ENCODE measurements at regions not wholly inside any gene's neighbourhood (a gene's known extent, or its start where the extent isn't known, plus 50 kb on each side); places are given as distances from the start of the nearest gene placed in this dataset.
"Not testable (repeated sequence)": the region's sequence is repeated elsewhere in the genome, so short reads cannot be mapped to it uniquely, and the experiment has no call there.

DNA sequence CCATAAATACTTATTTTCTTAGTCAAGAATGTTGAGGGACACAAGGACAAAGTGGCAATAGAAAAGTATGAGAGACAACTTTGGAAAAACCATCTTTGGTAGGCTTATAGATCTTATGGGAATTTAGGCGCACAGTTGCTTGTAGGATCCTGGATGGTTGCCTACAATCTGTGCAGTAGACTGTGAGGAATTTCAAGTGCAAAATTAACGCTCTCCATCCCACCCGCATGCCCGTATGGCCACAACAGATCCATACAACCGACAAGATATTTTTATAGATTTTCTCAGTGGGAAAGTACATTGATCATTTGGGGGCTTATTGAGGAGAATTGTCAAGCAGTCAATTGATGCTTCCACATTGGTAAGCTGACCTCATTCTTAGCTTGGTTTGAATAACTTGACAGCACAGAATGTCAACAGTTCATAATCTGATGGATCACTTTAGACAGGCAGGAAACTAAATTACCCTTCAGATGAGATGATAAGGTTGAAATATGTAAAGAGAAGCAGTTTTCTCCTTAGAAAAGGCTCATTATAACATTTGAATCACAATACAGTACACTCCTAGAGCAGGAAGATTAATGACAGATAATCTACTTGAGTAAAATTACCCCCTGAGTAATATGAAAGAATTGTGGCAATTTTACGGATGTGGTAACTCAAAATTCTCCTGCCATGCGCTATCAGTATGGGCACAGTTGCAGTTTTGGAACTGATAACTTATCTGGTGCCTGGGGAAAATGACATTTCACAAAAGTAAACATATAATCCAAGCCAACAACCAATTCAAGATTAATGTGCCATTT is 479.7 kb downstream of the KIF20B start:
- no peak for DNase-seq (ENCODE audit: low spot score)

DNA sequence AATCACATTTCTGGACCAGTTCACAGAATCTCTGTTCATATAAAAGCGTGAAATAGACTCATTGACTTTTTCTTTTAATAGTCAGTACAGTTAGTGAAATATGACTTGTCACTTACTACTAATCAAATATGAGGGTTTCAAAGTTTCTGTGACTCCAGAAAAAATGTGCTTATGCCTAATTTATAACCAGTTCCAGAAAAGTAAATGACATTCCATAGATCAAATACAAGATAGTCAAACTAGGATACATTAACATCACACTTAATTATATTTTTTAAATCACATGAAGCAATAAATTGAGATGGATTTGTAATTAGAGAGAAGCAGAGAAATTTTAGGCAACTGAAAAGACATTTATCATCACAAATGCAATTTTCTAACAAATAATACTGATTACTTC is 491.4 kb downstream of the KIF20B start:
- no peak for DNase-seq (ENCODE audit: low spot score)

DNA sequence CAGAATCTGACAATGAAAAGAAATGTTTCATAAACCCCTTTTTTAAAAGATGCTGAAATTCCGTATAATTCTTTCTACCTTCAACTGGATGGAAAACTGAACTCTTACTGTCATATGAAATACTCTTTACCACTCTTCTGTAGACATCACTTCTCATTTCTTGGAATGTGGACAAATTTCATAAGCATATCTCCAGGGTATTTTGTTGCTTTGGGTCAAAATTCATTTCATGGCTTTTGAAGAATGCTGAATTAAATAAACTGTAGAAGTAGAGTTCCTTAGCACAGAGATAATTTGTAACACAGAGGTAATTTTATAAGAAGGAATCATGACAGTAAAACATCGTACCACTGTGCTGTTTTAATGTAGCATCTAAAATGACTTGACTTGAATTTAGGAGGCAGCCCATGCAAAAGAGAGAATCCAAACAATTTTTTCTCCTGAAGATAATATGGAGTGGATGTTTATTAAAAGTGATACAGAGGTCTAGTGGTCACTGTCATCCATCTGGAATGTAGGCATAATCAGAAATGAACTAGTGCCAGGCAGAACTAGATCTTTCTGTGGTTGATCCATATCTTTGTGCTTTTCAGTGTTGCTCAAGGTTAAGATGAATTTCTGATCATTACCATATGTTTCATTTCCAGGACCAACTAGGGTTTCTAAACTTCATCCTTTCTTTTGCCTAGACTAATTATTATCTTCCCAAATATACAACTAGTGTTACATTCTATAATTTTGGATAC is 492.0 kb downstream of the KIF20B start:
- no peak for DNase-seq (ENCODE audit: low spot score)

DNA sequence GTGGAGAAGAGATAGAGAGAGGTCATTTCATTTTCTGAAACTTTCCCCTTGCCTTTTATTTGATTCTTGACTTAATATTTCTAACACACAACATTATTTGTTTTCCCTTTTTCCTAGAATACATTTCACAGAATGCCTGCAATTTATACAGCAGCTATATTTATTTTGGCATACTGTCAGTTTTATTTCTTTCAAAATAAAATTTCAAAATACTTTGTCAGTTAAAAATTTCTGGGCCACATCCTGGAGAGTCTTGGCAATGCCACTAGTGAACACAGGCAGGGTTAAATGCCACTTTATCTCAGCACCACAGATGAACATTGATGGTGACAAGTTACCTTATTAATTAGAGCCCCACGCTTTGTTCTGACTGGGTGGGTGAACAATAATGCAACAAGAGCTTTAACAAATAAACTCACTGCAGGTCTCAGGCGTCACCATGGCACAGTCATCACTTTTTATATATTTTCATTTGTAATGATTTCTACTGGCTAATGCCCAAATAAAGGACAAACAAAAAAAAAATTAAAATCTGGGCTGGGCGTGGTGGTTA is 494.0 kb downstream of the KIF20B start:
- no peak for DNase-seq (ENCODE audit: low spot score)

DNA sequence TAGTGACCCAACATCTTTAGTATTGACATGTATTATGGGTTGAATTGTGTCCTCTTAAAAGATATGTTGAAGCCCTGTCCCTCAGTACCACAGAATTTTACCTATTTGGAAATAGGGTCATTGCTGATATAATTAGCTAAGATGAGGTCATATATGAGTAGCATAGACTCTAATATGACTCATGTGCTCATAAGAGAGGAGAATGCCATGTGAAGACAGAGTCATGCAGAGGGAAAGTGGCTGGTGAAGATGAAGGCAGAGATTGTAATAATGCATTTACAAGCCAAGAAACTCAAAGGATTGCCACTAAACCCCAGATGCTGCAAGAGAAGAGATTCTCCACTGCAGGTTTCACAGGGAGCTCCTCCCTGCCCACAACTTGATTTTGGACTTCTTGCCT is 496.4 kb downstream of the KIF20B start:
- no peak for DNase-seq (ENCODE audit: low spot score)

DNA sequence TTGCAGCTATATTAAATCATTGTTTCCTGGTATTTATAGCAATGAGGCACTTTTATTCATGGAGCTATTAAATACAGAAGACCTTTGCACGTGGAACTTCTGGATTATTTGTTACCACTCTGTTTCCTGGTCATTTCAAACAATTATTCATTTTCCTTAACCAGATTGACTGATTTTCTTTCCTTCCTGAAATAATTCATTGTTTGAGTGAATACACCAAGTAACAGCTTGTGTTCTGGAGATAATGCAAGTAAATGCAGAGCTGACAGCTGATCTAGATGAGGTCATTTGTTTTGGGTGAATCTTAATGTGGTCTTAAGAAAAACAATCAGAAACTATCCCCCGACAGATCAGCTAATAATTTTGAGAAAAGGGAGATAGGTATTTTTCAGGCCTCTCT is 497.7 kb downstream of the KIF20B start:
- DNase-seq (ENCODE audit: low spot score): no peak

DNA sequence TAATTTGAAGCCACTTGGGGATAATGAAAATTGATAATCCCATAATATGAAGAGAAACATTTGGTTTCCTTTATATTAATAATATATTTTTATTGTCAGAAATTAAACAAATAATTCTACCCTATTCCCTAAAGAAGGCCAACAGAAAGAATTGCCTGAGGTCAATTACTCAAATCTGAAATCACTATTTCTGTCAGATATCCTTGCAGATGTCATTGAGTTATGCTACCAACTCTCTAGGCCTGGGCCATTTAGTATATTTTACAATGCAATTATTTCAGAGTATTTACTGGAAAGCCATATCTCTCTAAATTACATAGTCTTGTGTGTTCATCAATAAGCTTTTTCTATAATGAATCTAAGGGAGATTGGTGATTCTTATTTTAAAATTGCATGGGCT is 498.1 kb downstream of the KIF20B start:
- DNase-seq (ENCODE audit: low spot score): no peak

DNA sequence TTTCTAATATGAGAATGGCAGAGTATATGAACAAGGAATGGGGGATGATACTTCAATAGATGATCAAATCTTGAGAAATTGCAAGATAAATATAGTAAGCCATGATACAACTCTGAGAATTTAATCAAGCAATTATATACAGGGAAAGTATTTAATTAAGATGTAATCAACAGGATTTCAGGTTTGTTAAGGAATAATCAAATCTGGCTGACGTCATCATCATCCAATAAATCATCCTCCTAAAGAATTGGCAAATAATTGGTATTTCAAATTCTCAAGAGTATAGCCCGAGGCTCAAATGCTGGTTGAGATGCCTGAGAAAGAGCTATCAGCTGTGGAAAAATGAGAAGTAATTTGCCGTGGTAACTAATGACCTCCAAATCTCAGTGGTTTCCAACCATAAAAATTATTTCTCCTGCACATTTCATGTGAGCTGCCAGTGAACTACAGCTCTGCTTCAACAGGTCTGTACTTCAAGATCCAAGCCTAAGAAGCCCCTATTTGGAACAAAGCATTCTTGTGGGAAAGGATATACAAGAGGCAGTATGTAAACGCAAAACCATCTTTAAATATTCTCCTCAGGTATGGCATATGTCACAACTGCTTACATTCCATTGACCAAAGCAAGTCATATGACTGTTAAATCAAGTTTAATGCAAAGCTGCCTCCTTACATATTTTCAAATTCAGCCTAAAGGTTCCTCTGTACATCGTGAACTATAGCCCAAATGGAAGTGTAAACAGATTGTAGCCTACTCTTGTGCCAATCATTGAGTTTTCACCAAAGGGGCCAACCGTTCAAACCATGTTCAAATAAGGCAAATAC is 503.0 kb downstream of the KIF20B start:
- no peak for DNase-seq (ENCODE audit: low spot score)

DNA sequence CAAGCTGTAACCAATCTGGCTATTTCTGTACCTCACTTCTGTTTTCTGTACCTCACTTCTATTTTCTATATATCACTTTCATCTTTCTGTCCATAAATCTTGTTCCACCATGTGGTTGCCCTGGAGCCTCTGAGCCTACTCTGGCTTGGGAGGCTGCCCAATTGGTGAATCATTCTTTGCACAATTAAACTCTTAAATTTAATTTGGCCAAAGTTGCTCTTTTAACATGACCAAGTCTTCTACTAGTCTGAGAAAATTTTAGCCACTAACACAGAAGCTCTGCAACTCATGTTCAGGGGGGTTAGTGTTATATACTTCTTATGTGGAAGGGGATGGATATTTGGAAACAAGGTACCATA is 503.5 kb downstream of the KIF20B start:
- DNase-seq (ENCODE audit: low spot score): no peak

DNA sequence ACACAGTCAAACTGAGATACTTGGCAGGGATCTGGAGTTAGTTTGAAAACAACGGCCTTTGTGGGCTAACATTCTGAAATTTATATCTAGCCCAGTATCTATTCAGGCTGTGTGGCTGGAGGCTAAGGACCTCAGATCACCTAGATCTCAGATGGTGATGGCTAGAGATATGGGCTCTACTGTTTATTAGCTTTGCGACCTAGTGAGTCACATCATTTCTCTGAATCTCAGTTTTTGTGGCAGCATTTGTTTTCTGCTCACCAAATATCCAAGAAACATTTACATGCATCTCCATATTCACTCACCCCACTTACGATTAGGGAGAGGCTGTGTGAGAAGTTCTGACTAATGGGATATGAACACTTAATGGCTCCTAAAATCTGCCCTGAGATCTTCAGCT is 503.9 kb downstream of the KIF20B start:
- no peak for DNase-seq (ENCODE audit: low spot score)

DNA sequence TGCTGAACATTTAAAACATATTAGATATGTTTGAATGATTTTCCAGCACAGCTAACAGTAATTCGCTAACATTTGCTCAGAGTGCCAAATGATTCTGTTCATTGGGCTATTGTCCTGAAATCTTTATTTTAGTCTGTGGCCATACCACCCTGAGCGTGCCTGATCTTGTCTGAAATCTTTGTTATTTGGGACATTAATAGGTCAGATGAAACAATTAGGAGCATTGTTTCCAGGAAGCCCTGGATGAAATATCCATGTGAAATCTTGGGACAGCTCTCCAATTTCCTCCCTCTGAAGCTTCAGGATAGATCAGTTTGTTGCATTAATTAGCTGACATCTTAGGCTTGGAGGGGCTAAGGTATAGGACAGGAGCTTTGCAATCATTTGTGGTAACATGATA is 512.0 kb downstream of the KIF20B start:
- DNase-seq (ENCODE audit: low spot score): no peak

DNA sequence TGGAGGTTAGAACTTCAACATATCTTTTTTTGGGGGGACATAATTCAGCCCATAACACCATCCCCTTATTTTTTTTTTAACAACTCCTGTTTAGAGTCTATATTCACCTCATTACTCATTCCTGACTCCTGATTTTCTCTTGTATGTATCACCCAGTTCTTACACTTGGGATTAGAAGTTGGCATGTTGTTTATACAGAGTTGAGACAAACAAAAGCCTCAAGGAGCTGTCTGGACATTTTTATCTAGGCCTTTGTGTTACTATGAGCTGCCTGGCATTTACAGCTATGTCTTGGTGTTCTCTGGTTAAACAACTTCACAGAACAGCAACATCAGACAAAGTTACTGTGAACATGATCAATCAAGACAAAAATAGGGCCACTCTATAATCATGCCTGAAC is 517.5 kb downstream of the KIF20B start:
- no peak for DNase-seq (ENCODE audit: low spot score)

DNA sequence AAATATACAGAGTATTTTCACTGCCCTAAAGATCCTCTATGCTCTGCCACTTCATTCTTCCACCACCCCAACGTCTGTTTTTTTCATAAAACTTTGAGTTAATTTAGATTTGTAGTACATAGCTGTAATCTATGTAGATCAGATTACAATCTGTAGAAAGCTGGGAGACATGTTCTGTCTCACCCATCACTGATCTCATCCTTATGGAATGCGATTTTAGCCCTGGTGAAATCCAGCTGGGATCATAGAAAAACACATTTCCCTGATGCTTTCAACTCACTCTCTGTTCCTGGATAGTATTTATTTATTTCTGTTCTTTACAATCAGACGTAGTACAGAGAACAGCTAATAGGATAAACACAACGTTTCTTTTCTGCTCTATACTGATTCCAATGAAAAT is 521.0 kb downstream of the KIF20B start:
- no peak for DNase-seq (ENCODE audit: low spot score)

DNA sequence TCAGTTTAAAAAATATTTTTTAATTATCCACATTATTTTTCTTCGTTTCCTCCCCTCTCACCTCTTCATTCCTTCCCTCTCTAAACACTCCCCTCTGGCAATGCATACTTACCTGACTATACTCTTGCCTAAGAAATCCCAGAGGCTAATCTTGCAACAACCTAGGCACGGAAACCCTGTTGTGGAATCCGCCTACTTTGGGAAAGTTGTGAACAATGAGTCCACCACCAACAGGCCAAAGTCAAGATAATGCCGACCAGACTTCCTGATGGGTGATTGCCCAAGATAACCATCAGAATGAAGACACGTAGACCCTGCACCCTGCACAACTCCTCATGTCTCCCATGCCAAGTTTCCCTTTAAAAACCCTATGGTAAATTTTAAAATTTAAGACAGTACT is 521.5 kb downstream of the KIF20B start:
- DNase-seq (ENCODE audit: low spot score): no peak

DNA sequence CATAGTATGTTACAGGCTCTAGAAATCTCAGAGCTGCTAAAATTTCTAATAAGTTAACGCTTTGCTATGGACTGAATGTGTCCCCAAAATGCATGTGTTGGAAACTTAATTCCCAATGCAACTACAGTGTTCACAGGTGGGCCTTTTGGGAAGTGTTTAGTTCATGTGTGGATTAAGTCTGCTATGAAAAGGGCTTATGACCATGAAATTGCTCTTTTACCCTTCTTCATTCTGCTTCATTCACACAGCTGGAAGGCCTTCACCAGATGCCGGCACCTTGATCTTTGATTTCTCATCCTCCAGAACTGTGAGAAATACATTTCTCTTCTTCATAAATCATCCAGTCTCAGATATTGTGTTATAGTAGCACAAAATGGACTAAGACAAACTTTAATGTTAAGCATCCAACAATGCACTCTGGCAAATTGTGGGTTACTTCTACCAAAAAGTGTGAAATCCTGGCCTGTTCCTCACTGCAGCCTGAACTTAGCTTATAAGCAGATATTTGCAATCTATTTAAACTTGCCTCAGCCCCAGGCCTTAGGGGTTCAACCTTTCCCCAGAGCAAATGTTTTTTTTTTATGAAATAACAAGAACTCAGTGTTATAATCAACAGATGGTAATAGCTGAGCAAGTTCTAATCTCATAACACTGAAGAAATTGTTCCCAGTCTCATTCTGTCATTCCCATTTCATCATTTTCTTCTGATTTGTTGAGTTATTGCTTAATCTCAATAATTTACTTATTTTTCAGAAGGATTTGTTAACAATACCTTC is 523.6 kb downstream of the KIF20B start:
- DNase-seq (ENCODE audit: low spot score): no peak

DNA sequence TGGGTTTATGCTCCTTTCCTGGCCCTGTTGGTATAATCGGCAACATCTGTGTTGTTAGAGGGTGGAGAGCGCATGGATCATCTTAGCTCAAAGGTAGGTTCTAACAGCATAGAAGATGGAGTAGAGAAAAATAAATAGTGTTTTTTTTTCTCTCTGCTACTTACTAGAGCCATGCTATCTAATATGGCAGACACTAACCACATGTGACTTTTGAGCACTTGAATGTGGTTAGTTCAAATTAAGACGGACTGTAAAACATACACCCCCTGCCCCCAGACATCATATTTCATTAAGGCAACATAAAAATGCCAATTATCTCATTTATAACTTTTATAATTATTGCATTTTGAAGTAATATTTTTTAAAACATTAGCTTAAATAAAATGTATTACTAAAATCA is 525.1 kb downstream of the KIF20B start:
- no peak for DNase-seq (ENCODE audit: low spot score)

DNA sequence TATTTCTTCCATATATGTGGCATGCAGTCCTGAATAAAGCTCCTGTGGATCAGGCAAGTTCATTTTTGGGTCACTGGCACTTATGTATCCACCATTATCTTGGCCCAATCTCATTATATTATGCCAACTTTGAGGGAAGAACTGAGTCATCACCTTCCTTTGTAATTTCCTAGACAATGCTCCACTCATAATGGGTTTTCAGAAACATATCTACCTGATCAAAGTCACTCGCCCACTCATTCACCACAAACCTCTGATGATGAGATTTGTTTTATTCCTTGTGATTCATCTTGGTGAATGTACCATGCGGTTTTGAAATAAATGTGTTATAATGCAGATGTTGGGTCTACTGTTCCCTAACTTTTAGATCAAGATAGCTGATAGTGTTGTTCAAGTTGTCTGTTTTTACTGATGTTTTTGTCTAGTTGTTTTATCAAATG is 525.8 kb downstream of the KIF20B start:
- DNase-seq (ENCODE audit: low spot score): no peak

DNA sequence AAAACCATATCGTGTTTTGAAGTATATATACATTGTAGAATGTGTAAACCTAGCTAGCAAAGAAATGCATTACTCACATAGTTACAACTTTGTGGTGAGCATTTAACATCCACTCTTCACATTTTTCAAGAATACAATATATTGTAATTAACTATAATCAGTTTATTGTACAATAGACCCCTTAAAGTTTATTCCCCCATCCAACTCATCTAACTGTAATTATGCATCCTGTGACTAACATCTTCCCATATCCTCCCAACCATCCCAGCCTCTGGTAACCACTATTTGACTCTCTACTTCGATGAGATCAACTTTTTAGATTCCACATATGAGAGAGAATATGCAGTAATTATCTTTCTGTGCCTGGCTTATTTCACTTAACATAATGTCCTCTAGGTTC is 526.4 kb downstream of the KIF20B start:
- DNase-seq (ENCODE audit: low spot score): no peak

DNA sequence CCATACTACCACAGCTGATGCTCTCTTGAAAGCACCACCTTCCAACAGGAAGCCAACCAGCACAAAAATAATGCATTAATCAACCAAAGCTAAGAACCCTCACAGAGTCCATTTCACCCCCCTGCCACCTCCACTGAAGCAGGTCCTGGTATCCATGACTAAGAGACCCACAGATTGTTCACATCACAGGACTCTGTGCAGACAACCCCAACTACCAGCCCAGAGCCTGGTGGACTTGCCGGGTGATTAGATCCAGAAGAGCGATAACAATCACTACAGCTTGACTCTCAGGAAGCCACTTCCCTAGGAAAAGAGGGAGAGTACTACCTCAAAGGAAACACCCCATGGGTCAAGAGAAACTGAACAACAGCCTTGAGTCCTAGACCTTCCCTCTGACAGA is 528.1 kb downstream of the KIF20B start:
- no peak for DNase-seq (ENCODE audit: low spot score)

DNA sequence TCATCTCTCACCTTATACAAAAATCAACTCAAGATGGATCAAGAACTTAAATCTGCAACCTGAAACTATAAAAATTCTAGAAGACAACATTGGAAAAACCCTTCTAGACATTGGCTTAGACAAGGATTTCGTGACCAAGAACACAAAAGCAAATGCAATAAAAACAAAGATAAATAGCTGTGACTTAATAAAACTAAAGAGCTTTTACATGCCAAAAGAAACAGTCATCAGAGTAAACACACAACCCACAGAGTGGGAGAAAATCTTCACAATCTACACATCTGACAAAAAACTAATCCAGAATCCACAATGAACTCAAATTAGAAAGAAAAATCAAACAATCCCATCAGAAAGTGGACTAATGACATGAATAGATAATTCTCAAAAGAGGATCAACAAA is 532.4 kb downstream of the KIF20B start:
- not testable (repeated sequence) for DNase-seq (ENCODE audit: low spot score)

DNA sequence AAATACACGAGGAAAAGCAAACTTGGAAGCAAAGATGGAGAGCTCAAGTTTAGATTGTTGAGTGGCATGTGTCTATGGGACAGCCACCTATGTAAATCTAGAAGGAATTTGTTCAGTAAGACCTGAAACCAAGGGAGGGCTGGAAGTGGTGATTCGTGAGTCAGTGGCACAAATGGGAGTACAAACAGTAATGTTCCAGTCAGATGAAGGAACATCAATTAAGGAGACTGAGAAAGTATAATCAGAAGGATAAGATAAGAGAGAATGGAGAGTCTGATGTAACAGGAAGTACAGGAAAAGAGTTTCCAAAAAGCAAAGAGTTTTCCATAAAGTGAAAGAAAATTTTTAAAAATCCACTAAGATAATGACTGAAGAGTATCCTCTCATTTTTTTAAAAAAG is 544.2 kb downstream of the KIF20B start:
- DNase-seq (ENCODE audit: low spot score): no peak

DNA sequence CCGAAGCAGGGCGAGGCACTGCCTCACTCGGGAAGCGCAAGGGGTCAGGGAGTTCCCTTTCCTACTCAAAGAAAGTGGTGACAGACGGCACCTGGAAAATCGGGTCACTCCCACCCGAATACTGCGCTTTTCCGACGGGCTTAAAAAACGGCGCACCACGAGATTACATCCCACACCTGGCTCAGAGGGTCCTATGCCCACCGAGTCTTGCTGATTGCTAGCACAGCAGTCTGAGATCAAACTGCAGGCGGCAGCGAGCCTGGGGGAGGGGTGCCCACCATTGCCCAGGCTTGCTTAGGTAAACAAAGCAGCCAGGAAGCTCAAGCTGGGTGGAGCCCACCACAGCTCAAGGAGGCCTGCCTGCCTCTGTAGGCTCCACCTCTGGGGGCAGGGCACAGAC is 549.4 kb downstream of the KIF20B start:
- DNase-seq (ENCODE audit: low spot score): not testable (repeated sequence)

Measured in pons (tissue), 1 donor.